ENCODE measurements at regions not wholly inside any gene's neighbourhood (a gene's known extent, or its start where the extent isn't known, plus 50 kb on each side); places are given as distances from the start of the nearest gene placed in this dataset.

- no peak for TF ChIP-seq TCF7L2 (IDR thresholded peaks at IDR 0.05; ENCODE audit: borderline replicate concordance, extremely low read depth, insufficient read depth, insufficient read length)
- no peak for TF ChIP-seq CBX3 (IDR thresholded peaks at IDR 0.05; ENCODE audit: low read depth)
- TF ChIP-seq, protein P1, sequence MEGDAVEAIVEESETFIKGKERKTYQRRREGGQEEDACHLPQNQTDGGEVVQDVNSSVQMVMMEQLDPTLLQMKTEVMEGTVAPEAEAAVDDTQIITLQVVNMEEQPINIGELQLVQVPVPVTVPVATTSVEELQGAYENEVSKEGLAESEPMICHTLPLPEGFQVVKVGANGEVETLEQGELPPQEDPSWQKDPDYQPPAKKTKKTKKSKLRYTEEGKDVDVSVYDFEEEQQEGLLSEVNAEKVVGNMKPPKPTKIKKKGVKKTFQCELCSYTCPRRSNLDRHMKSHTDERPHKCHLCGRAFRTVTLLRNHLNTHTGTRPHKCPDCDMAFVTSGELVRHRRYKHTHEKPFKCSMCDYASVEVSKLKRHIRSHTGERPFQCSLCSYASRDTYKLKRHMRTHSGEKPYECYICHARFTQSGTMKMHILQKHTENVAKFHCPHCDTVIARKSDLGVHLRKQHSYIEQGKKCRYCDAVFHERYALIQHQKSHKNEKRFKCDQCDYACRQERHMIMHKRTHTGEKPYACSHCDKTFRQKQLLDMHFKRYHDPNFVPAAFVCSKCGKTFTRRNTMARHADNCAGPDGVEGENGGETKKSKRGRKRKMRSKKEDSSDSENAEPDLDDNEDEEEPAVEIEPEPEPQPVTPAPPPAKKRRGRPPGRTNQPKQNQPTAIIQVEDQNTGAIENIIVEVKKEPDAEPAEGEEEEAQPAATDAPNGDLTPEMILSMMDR (IDR thresholded peaks at IDR 0.05 in 2 of 3, conservative IDR thresholded peaks at IDR 0.05 in 1 of 3; ENCODE audit: borderline replicate concordance in 1 of 3, insufficient read depth in 1 of 3, low read depth in 2 of 3, low read length in 2 of 3): no peak
- TF ChIP-seq FOSL1 (IDR thresholded peaks at IDR 0.05; ENCODE audit: low read depth): no peak
- no peak for TF ChIP-seq SP1 (IDR thresholded peaks at IDR 0.05; ENCODE audit: low read depth)
Measured at GRCh38 chr4:177596991-177597390, 154.8 kb upstream of the AGA start (continued).

DNA sequence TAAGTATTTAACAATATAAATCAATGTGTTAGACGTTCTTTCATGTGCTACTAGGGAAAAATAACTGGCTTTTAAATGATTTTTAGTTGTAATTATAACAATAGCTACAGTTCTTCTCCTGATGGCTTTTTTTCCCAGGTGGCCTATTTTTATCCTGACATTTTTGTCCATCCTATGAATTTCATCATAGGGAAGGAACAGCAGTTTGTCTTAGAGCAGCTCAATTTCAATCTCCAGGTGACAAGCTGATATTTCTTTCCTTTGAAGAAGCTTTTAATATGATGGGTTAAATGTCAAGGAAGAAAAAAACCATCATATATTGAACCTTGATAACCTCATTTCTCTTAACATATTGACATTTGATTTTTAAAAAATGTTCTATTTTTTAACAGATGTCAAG lies 163.0 kb upstream of the AGA start:
- ChIA-PET POLR2A (no interaction called here), RAD21 (ENCODE audit: low non-redundant PET in 1 of 2, low total read pairs in 2 of 2, uncharacterized antibody in 2 of 2, unreplicated experiment in 2 of 2) (no interaction called here), CTCF (no interaction called here)
- BruUV-seq (replicated peaks): no TSS peak
- Histone ChIP-seq H3K9me2 (ENCODE audit: insufficient read depth) (peaks cover 10% of the 10 kb centered on the region; the same call in 1 of the 2 replicates), H3K79me2 (ENCODE audit: insufficient read depth, low read length) (no peaks in the 10 kb centered on the region), H3K4me3 (replicated peaks in 1 of 2; ENCODE audit: low read depth in 1 of 2, low read length in 2 of 2) (no peak overlapping the region), H3K9ac (ENCODE audit: low read length) (no peak overlapping the region), H3K27me3 (ENCODE audit: insufficient read depth, low read length) (no peaks in the 10 kb centered on the region), H2AFZ (ENCODE audit: low read depth, low read length, poor library complexity, severe bottlenecking) (no peak overlapping the region), H3K36me3 (ENCODE audit: control insufficient read depth in 1 of 2, insufficient read depth in 2 of 2, low read length in 2 of 2) (no peaks in the 10 kb centered on the region), H3K4me2 (ENCODE audit: low read length) (no peak overlapping the region), H4K20me1 (ENCODE audit: insufficient read depth) (no peaks in the 10 kb centered on the region), H3K27ac (ENCODE audit: low read depth, low read length) (no peak overlapping the region), H3K9me3 (ENCODE audit: control insufficient read depth in 1 of 2, insufficient read depth in 1 of 2, low read depth in 1 of 2, low read length in 2 of 2) (no peaks in the 10 kb centered on the region), H3K4me1 (ENCODE audit: control insufficient read depth in 1 of 2, insufficient read depth in 2 of 2, low read length in 2 of 2) (no peaks in the 10 kb centered on the region)
- no peak for DNase-seq (ENCODE audit: low read depth, low spot score)
- intact Hi-C loops (cut with micrococcal nuclease): no loop called here
- no peak for ATAC-seq
- TF ChIP-seq ZBTB33 (IDR thresholded peaks at IDR 0.05; ENCODE audit: extremely low read depth, insufficient replicate concordance, low read length) (no peak), CEBPB (IDR thresholded peaks at IDR 0.05; ENCODE audit: low read depth) (no peak), SP1 (IDR thresholded peaks at IDR 0.05; ENCODE audit: low read depth) (no peak), TCF7L2 (IDR thresholded peaks at IDR 0.05; ENCODE audit: borderline replicate concordance, extremely low read depth, insufficient read depth, insufficient read length) (no peak), JUND (IDR thresholded peaks at IDR 0.05) (no peak), POLR2A (IDR thresholded peaks at IDR 0.05; ENCODE audit: borderline replicate concordance, extremely low read depth, insufficient read depth, insufficient read length) (no peak), ELF1 (IDR thresholded peaks at IDR 0.05; ENCODE audit: borderline replicate concordance, low read depth) (no peak), FOSL1 (IDR thresholded peaks at IDR 0.05; ENCODE audit: low read depth) (no peak), ZFX (IDR thresholded peaks at IDR 0.05) (no peak), EZH2 (IDR thresholded peaks at IDR 0.05) (no peak), EGR1 (IDR thresholded peaks at IDR 0.05; ENCODE audit: low read depth) (no peak), SIN3A (IDR thresholded peaks at IDR 0.05; ENCODE audit: low read depth) (no peak), CBX3 (IDR thresholded peaks at IDR 0.05; ENCODE audit: low read depth) (no peak), RAD21 (IDR thresholded peaks at IDR 0.05; ENCODE audit: low read depth) (no peak), YY1 (IDR thresholded peaks at IDR 0.05; ENCODE audit: extremely low read depth, insufficient replicate concordance, low read depth, low read length) (no peak)

All from HCT116 (cell line).